ENCODE measurements at regions not wholly inside any gene's neighbourhood (a gene's known extent, or its start where the extent isn't known, plus 50 kb on each side); places are given as distances from the start of the nearest gene placed in this dataset.
"Not testable (repeated sequence)": the region's sequence is repeated elsewhere in the genome, so short reads cannot be mapped to it uniquely, and the experiment has no call there.

- DNase-seq (ENCODE audit: low read depth) = no peak
- no peak for TF ChIP-seq CTCF (IDR thresholded peaks at IDR 0.05; ENCODE audit: low read depth, low read length, missing control alignments)
Observed at GRCh38 chr7:65269150-65269856, 104.4 kb upstream of the ZNF92 start.

GRCh38 chr7:65268782-65269149 lies 104.9 kb upstream of the ZNF92 start:
- H3K4me3 ChIP-seq (ENCODE audit: low read depth, low read length) = no peak overlapping the region
- no peak for DNase-seq (ENCODE audit: low read depth)

More at GRCh38 chr7:65269150-65269856, 104.4 kb upstream of the ZNF92 start:
- peak overlapping the region; percentile 14; the same call in 1 of the 2 replicates for H3K4me3 ChIP-seq (ENCODE audit: low read depth, low read length)

GRCh38 chr7:65265933-65266519 lies 107.6 kb upstream of the ZNF92 start:
- no peak for TF ChIP-seq CTCF (IDR thresholded peaks at IDR 0.05; ENCODE audit: low read depth, low read length, missing control alignments)
- DNase-seq (ENCODE audit: low read depth) = no peak
- no peak overlapping the region for H3K4me3 ChIP-seq (ENCODE audit: low read depth, low read length)

More at GRCh38 chr7:65268782-65269149, 104.9 kb upstream of the ZNF92 start:
- TF ChIP-seq CTCF (IDR thresholded peaks at IDR 0.05; ENCODE audit: low read depth, low read length, missing control alignments) = no peak

GRCh38 chr7:65264258-65264657 lies 109.4 kb upstream of the ZNF92 start:
- no peak for TF ChIP-seq CTCF (IDR thresholded peaks at IDR 0.05; ENCODE audit: low read depth, low read length, missing control alignments)
- no peak overlapping the region for H3K4me3 ChIP-seq (ENCODE audit: low read depth, low read length)
- no peak for DNase-seq (ENCODE audit: low read depth)

- DNase-seq (ENCODE audit: low read depth); H3K4me3 ChIP-seq (ENCODE audit: low read depth, low read length): not testable (repeated sequence)
Observed at GRCh38 chr7:65260673-65261072, 113.0 kb upstream of the ZNF92 start.

- DNase-seq (ENCODE audit: low read depth); H3K4me3 ChIP-seq (ENCODE audit: low read depth, low read length): not testable (repeated sequence)
Observed at GRCh38 chr7:65259864-65260525, 113.7 kb upstream of the ZNF92 start.

- no peak for TF ChIP-seq CTCF (IDR thresholded peaks at IDR 0.05; ENCODE audit: low read depth, low read length, missing control alignments)
- no peak overlapping the region for H3K4me3 ChIP-seq (ENCODE audit: low read depth, low read length)
- DNase-seq (ENCODE audit: low read depth) = no peak
Observed at GRCh38 chr7:65254061-65254460, 119.6 kb upstream of the ZNF92 start.
